Small intestine (tissue), 7 donors: ENCODE measurements at regions not wholly inside any gene's neighbourhood (a gene's known extent, or its start where the extent isn't known, plus 50 kb on each side); places are given as distances from the start of the nearest gene placed in this dataset.
A peak's percentile ranks its signal among the peaks of the same experiment; 100 is the strongest.
"Not testable (repeated sequence)": the region's sequence is repeated elsewhere in the genome, so short reads cannot be mapped to it uniquely, and the experiment has no call there.

ENCODE experiments used
- DNase-seq, 2 donors: peaks; one replicate each; pipeline versions ENCODE4 v3.0.0 to v3.0.0-alpha.2; 2013
- FAIRE-seq: peaks from 2 replicates; lab custom pipeline; 2012; peaks lifted over from hg19 to GRCh38; lab: Jason Lieb, UNC
- H3K27ac ChIP-seq, 3 donors: one replicate each; pipeline ENCODE4 v1.5.1; 2013; ENCODE audit warnings: low read length in 2 of 3, mild to moderate bottlenecking in 2 of 3, control low read depth in 1 of 3, inconsistent platforms in 1 of 3, low read depth in 1 of 3, moderate library complexity in 1 of 3
- H3K27me3 ChIP-seq, 3 donors: one replicate each; pipeline ENCODE4 v1.6.1; 2013; ENCODE audit warnings: low read length in 3 of 3, inconsistent platforms in 1 of 3; ENCODE audit not compliant: control insufficient read depth in 3 of 3, insufficient read depth in 3 of 3
- H3K36me3 ChIP-seq, 3 donors: one replicate each; pipeline ENCODE4 v1.6.1; 2013; ENCODE audit warnings: low read length in 3 of 3, inconsistent platforms in 1 of 3, low read depth in 1 of 3, mild to moderate bottlenecking in 1 of 3, moderate library complexity in 1 of 3; ENCODE audit not compliant: control insufficient read depth in 3 of 3, insufficient read depth in 2 of 3
- H3K4me1 ChIP-seq, 3 donors: one replicate each; pipeline ENCODE4 v1.6.1; 2013; ENCODE audit warnings: low read length in 2 of 3, inconsistent platforms in 1 of 3, low read depth in 1 of 3, mild to moderate bottlenecking in 1 of 3, moderate library complexity in 1 of 3; ENCODE audit not compliant: control insufficient read depth in 3 of 3, insufficient read depth in 2 of 3
- H3K4me3 ChIP-seq, 3 donors: one replicate each; pipeline ENCODE4 v1.5.1; 2013; ENCODE audit warnings: low read length in 3 of 3, control low read depth in 1 of 3, inconsistent platforms in 1 of 3, low read depth in 1 of 3, mild to moderate bottlenecking in 1 of 3, moderate library complexity in 1 of 3
- H3K9me3 ChIP-seq, 2 donors: one replicate each; pipeline ENCODE4 v1.6.1; 2013; ENCODE audit warnings: low read depth in 1 of 2, low read length in 1 of 2; ENCODE audit not compliant: control insufficient read depth in 2 of 2, insufficient read depth in 1 of 2
- WGBS, 3 donors: extraction: QIAGEN DNeasy Blood & Tissue Kit; methylation state at CpG; one replicate each; pipeline ENCODE4 v1.1.7; 2013; 5-methylcytosine and 5-hydroxymethylcytosine counted together
- donor health status: healthy with polysubstance abuse.
- donor health status: control.
- donor health status: control.
- donor health status: Bipolar disorder and iron deficiency.
- donor health status: healthy.

DNA sequence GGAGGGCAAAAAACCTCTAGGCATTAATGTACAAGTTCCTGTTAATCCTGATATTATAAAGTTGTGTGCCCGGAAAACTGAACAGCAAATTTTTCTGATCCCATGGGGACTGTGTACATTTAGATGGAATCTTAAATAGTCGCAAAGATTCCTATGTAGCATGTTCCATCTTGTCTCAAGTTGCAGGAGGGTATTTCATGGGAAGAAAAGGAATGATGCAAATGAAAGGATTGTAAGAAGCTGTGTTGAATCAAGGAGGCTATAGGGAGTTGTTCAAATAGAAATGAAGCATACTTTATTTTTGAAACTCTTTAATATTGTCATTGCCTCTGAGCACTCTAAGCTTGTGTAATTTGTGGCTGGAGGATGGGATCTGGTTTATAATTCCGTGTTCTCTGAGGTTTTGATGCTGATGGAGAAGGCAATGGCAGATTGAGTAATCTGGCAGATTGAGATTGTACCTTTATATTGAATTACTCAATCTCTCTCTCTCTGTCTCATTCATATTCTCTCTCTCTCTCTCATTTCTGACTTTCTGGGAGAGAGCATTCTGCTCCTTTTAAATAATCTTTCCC, 288.5 kb downstream of the OSTF1 start:
- FAIRE-seq (no peak), DNase-seq (no peak)
- Histone ChIP-seq H3K27me3 (no peaks in the 10 kb centered on the region), H3K36me3 (no peaks in the 10 kb centered on the region), H3K9me3 (no peaks in the 10 kb centered on the region), H3K27ac (no peak overlapping the region), H3K4me1 (no peaks in the 10 kb centered on the region), H3K4me3 (no peak overlapping the region)
- WGBS, 3 donors: 78 to 81% (median 79%) methylated on average over 3 of the region's 3 CpGs

- WGBS, 3 donors: 60 to 82% (median 72%) methylated on average over 9 of the region's 9 CpGs
- H3K27me3 ChIP-seq: no peaks in the 10 kb centered on the region
- no peaks in the 10 kb centered on the region for H3K4me1 ChIP-seq
- no peak overlapping the region for H3K4me3 ChIP-seq
- DNase-seq: no peak
- H3K27ac ChIP-seq: no peak overlapping the region
- FAIRE-seq: no peak
- no peaks in the 10 kb centered on the region for H3K9me3 ChIP-seq
- H3K36me3 ChIP-seq: no peaks in the 10 kb centered on the region
Observed at GRCh38 chr9:75378036-75378435, 289.7 kb downstream of the OSTF1 start.

- H3K36me3 ChIP-seq: no peaks in the 10 kb centered on the region
- H3K27ac ChIP-seq: no peak overlapping the region
- DNase-seq (no peak), FAIRE-seq (no peak)
- no peaks in the 10 kb centered on the region for H3K4me1 ChIP-seq
- 72 to 88% (median 75%) methylated on average over 1 of the region's 1 CpG for WGBS, 3 donors
- H3K4me3 ChIP-seq: no peak overlapping the region
- H3K9me3 ChIP-seq: no peaks in the 10 kb centered on the region
- no peaks in the 10 kb centered on the region for H3K27me3 ChIP-seq
Observed at GRCh38 chr9:75378926-75379325, 290.6 kb downstream of the OSTF1 start.

DNA sequence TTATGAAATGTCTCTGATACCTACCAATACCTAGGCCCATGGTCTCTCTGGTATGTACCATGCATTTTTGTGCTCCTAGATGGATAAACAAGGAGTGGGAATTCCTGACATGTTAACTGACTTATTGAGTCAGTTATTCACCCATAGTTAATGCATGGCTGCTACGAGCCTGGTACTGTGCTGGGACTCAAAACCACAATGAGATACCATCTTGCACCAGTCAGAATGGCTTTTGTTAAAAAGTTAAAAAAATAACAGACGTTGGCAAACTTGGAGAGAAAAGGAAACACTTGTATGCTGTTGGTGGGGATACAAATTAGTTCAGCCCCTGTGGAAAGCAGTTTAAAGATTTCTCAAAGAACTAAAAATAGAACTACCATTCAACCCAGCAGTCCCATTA, 293.8 kb downstream of the OSTF1 start:
- H3K27me3 ChIP-seq: no peaks in the 10 kb centered on the region
- H3K4me1 ChIP-seq: no peaks in the 10 kb centered on the region
- no peak overlapping the region for H3K4me3 ChIP-seq
- WGBS, 3 donors: 57 to 88% (median 65%) methylated on average over 2 of the region's 2 CpGs
- H3K9me3 ChIP-seq: peaks cover 0 to 3% of the 10 kb centered on the region in 2 donors
- no peak for DNase-seq
- no peak overlapping the region for H3K27ac ChIP-seq
- no peak for FAIRE-seq
- H3K36me3 ChIP-seq: no peaks in the 10 kb centered on the region

DNA sequence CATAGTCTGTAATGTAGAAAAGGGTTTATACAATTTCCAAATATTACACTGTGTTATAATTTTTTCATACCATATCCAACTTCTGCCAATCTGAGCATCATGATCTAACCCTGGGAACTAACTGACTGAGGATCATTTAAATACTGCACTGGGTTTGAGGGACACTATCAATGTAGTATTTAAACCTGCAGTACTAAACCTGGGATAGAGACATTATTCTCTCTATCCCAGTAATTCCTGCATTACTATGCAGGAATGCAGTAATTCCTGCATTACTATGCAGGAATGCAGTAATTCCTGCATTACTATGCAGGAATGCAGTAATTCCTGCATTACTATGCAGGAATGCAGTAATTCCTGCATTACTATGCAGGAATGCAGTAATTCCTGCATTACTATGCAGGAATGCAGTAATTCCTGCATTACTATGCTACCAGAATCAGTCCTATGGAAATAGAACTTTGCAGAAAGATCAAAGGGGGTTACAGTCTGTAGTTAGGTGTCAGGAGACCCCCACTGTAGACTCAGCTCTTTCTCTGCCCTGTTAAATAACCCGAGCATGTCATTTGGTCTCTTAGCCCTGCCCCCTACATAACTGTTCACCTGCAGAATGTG, 295.2 kb downstream of the OSTF1 start:
- H3K9me3 ChIP-seq, FAIRE-seq, H3K27me3 ChIP-seq, H3K27ac ChIP-seq, H3K4me3 ChIP-seq, H3K4me1 ChIP-seq, H3K36me3 ChIP-seq, DNase-seq: not testable (repeated sequence)
- 75 to 97% (median 82%) methylated on average over 1 of the region's 1 CpG for WGBS, 3 donors

GRCh38 chr9:75385236-75385635, 296.9 kb downstream of the OSTF1 start:
- Histone ChIP-seq H3K9me3 (peaks cover 0 to 10% of the 10 kb centered on the region in 2 donors), H3K4me1 (no peaks in the 10 kb centered on the region), H3K27ac (no peak overlapping the region), H3K4me3 (no peak overlapping the region), H3K27me3 (no peaks in the 10 kb centered on the region), H3K36me3 (no peaks in the 10 kb centered on the region)
- DNase-seq: no peak
- no peak for FAIRE-seq

DNA sequence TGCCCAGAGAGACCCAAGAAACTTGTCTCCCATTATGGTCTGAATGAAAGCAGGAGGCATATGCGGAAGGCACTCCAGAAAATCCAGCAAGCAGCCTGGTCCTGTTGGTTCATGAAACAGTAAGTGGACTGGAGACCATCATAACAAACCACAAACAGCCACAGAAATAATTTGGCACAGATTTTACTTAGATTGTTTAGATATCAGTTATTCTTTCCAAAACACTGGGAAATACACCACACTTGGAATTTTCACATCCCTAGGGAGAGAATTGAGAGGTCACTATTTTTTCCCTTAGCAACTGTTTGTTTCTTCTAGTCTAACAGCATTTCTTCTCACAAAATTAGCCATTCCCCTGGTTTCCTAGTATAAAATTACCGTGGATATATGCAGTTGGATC, 300.8 kb downstream of the OSTF1 start:
- Histone ChIP-seq H3K4me1 (no peaks in the 10 kb centered on the region), H3K4me3 (no peak overlapping the region), H3K9me3 (peaks cover 0 to 10% of the 10 kb centered on the region in 2 donors), H3K36me3 (no peaks in the 10 kb centered on the region), H3K27ac (peak overlapping the region in 1 of 3 donors; percentile 27), H3K27me3 (no peaks in the 10 kb centered on the region)
- DNase-seq (no peak), FAIRE-seq (no peak)
- WGBS, 3 donors: 60 to 90% (median 73%) methylated on average over 2 of the region's 2 CpGs

DNA sequence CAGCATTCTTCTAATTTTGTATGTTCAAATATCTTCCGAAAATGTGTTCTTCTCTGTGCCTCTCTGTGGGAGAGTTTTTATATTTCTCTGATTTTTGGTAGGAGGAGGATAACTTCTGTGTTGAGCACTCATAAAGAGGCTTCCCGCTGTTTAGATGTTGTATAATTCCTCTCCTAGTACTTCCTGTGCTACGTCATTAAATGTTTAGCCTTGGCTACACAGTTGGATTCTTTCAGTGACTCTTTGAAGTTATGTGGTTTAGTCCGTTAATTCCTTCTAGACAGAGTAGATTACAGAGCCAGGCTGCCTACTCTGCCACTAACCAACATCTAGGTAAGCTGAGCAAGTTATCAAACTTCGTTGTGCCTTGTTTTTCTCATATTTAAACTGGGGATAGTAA, 302.6 kb downstream of the OSTF1 start:
- DNase-seq (no peak), FAIRE-seq (no peak)
- Histone ChIP-seq H3K36me3 (no peaks in the 10 kb centered on the region), H3K27ac (no peak overlapping the region), H3K27me3 (no peaks in the 10 kb centered on the region), H3K4me3 (no peak overlapping the region), H3K9me3 (peaks cover 0 to 6% of the 10 kb centered on the region in 2 donors), H3K4me1 (no peaks in the 10 kb centered on the region)
- WGBS, 3 donors: 68 to 82% (median 70%) methylated on average over 5 of the region's 5 CpGs

DNA sequence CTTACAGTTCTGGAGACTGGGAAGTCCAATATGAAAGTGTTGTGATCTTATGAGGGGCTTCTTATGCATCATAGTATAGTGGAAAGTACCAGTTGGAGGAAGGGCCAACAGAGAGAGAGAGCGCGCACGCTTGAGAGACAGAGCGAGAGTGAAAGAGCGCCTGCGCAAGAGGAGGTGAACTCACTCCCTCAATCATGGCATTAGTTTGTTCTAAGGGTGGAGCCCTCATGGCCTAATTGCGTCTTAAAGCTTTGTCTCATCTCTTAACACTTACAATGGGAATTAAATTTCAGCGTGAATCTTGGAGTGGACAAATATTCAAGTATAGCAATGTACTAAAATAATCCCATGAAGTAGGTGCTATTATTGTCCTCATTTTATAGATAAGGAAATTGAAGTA, 303.2 kb downstream of the OSTF1 start:
- WGBS, 3 donors: 98% methylated on average over 8 of the region's 8 CpGs
- H3K27ac ChIP-seq: no peak overlapping the region
- DNase-seq (no peak), FAIRE-seq (no peak)
- no peak overlapping the region for H3K4me3 ChIP-seq
- H3K9me3 ChIP-seq: peaks cover 0 to 6% of the 10 kb centered on the region in 2 donors
- H3K27me3 ChIP-seq: no peaks in the 10 kb centered on the region
- H3K36me3 ChIP-seq: no peaks in the 10 kb centered on the region
- no peaks in the 10 kb centered on the region for H3K4me1 ChIP-seq
